C4-2B (cell line): ENCODE measurements at regions not wholly inside any gene's neighbourhood (a gene's known extent, or its start where the extent isn't known, plus 50 kb on each side); places are given as distances from the start of the nearest gene placed in this dataset.

Experiments
- CTCF ChIP-seq: fragments of 450-650 bp; conservative IDR thresholded peaks from 2 replicates; pipeline ENCODE4 v1.5.1; 2017; ENCODE audit warnings: mild to moderate bottlenecking
- ZFX ChIP-seq: fragments of 450-650 bp; IDR thresholded peaks from 2 replicates; pipeline ENCODE4 v1.6.1; 2017

- TF ChIP-seq CTCF = no peak
- TF ChIP-seq ZFX = no peak
Observed at GRCh38 chr6:155949256-155949655, 493.6 kb upstream of the NOX3 start.
